Trophoblast cell (in vitro differentiated cells and primary cell): ENCODE measurements at regions not wholly inside any gene's neighbourhood (a gene's known extent, or its start where the extent isn't known, plus 50 kb on each side); places are given as distances from the start of the nearest gene placed in this dataset.

Source experiments
- DNase-seq, 2 donors: peaks; one replicate each; pipeline ENCODE4 v3.0.0-alpha.2; 2016
- H2AFZ ChIP-seq: 2 replicates; pipeline ENCODE4 v1.6.1; 2013; ENCODE audit warnings: low read length, moderate library complexity, mild to moderate bottlenecking; ENCODE audit not compliant: insufficient read depth, poor library complexity
- H2AK5ac ChIP-seq: 2 replicates; pipeline ENCODE4 v1.6.1; 2013; ENCODE audit warnings: mild to moderate bottlenecking, low read length
- H2BK120ac ChIP-seq: 2 replicates; pipeline ENCODE4 v1.6.1; 2013; ENCODE audit warnings: low read length, mild to moderate bottlenecking, moderate library complexity; ENCODE audit not compliant: insufficient read depth, poor library complexity
- H2BK12ac ChIP-seq: 2 replicates; pipeline ENCODE4 v1.6.1; 2013; ENCODE audit warnings: mild to moderate bottlenecking, low read length, moderate library complexity
- H2BK5ac ChIP-seq: 2 replicates; pipeline ENCODE4 v1.6.1; 2013; ENCODE audit warnings: low read length, low read depth, moderate library complexity, mild to moderate bottlenecking; ENCODE audit not compliant: poor library complexity
- H3K14ac ChIP-seq: 2 replicates; pipeline ENCODE4 v1.6.1; 2013; ENCODE audit warnings: mild to moderate bottlenecking, low read length
- H3K18ac ChIP-seq: 2 replicates; pipeline ENCODE4 v1.6.1; 2013; ENCODE audit warnings: mild to moderate bottlenecking, low read length
- H3K23ac ChIP-seq: 2 replicates; pipeline ENCODE4 v1.6.1; 2013; ENCODE audit warnings: low read length
- H3K27ac ChIP-seq: 2 replicates; pipeline ENCODE4 v1.5.1; 2013; ENCODE audit warnings: low read depth, mild to moderate bottlenecking, inconsistent platforms, low read length, moderate library complexity
- H3K27me3 ChIP-seq: 2 replicates; pipeline ENCODE4 v1.6.1; 2013; ENCODE audit warnings: inconsistent platforms, mild to moderate bottlenecking, low read length, moderate library complexity; ENCODE audit not compliant: insufficient read depth
- H3K36me3 ChIP-seq, 2 experiments: 1 replicate in 1 of 2; 2 replicates in 1 of 2; pipeline ENCODE4 v1.6.1; 2013; ENCODE audit warnings: low read length in 2 of 2, mild to moderate bottlenecking in 2 of 2, moderate library complexity in 1 of 2; ENCODE audit not compliant: insufficient read depth in 2 of 2, control insufficient read depth in 1 of 2
- H3K4ac ChIP-seq: 2 replicates; pipeline ENCODE4 v1.6.1; 2013; ENCODE audit warnings: low read depth, mild to moderate bottlenecking, low read length, moderate library complexity
- H3K4me1 ChIP-seq, 2 experiments: 1 replicate in 1 of 2; 2 replicates in 1 of 2; pipeline ENCODE4 v1.6.1; 2013; ENCODE audit warnings: low read length in 2 of 2, mild to moderate bottlenecking in 2 of 2, moderate library complexity in 1 of 2; ENCODE audit not compliant: insufficient read depth in 2 of 2, control insufficient read depth in 1 of 2
- H3K4me2 ChIP-seq: 2 replicates; pipeline ENCODE4 v1.6.1; 2013; ENCODE audit warnings: inconsistent platforms, mild to moderate bottlenecking, low read length, moderate library complexity
- H3K4me3 ChIP-seq: 2 replicates; pipeline ENCODE4 v1.5.1; 2013; ENCODE audit warnings: mild to moderate bottlenecking, low read depth, low read length, inconsistent platforms
- H3K79me1 ChIP-seq: one replicate; pipeline ENCODE4 v1.6.1; 2013; ENCODE audit warnings: low read length
- H3K79me2 ChIP-seq: 2 replicates; pipeline ENCODE4 v1.6.1; 2013; ENCODE audit warnings: low read length, mild to moderate bottlenecking; ENCODE audit not compliant: control insufficient read depth, insufficient read depth, poor library complexity
- H3K9ac ChIP-seq: 2 replicates; pipeline ENCODE4 v1.6.1; 2013; ENCODE audit warnings: mild to moderate bottlenecking, low read length
- H3K9me3 ChIP-seq: 2 replicates; pipeline ENCODE4 v1.6.1; 2013; ENCODE audit warnings: low read depth, mild to moderate bottlenecking, control low read depth, inconsistent platforms, low read length; ENCODE audit not compliant: insufficient read depth
- H4K12ac ChIP-seq: 2 replicates; pipeline ENCODE4 v1.6.1; 2013; ENCODE audit warnings: low read depth, mild to moderate bottlenecking, low read length, moderate library complexity
- H4K8ac ChIP-seq: 2 replicates; pipeline ENCODE4 v1.6.1; 2013; ENCODE audit warnings: low read depth, mild to moderate bottlenecking, low read length, moderate library complexity
- H4K91ac ChIP-seq: one replicate; pipeline ENCODE4 v1.6.1; 2013; ENCODE audit warnings: low read depth, mild to moderate bottlenecking, low read length, moderate library complexity
- WGBS: extraction: QIAGEN DNeasy Blood & Tissue Kit; methylation state at CpG from one replicate; pipeline ENCODE4 v1.1.7; 2013; ENCODE audit warnings: missing lambda C conversion rate; ENCODE audit not compliant: insufficient read length, insufficient coverage; ENCODE audit errors: extremely low coverage; 5-methylcytosine and 5-hydroxymethylcytosine counted together

- Histone ChIP-seq H3K4me1 (peaks cover 2% of the 10 kb centered on the region in 2 experiments), H3K9ac (no peak overlapping the region), H3K27me3 (no peaks in the 10 kb centered on the region), H2AFZ (no peak overlapping the region), H4K8ac (no peak overlapping the region), H2AK5ac (no peak overlapping the region), H4K12ac (no peak overlapping the region), H2BK120ac (no peak overlapping the region), H3K27ac (no peak overlapping the region), H3K18ac (no peak overlapping the region), H3K14ac (no peak overlapping the region), H2BK5ac (no peak overlapping the region), H3K79me1 (no peaks in the 10 kb centered on the region), H3K4me2 (no peak overlapping the region), H2BK12ac (no peak overlapping the region), H3K4ac (no peak overlapping the region), H3K4me3 (no peak overlapping the region), H4K91ac (no peak overlapping the region), H3K23ac (no peak overlapping the region), H3K9me3 (no peaks in the 10 kb centered on the region), H3K79me2 (no peaks in the 10 kb centered on the region), H3K36me3 (no peaks in the 10 kb centered on the region)
- no peak for DNase-seq
- no CpG with 5 or more reads among the region's 1 CpG for WGBS
Observed at GRCh38 chr4:71194454-71194853, 144.4 kb upstream of the SLC4A4 start.

GRCh38 chr4:71195924-71196323 lies 142.9 kb upstream of the SLC4A4 start:
- Histone ChIP-seq H4K8ac (no peak overlapping the region), H4K91ac (no peak overlapping the region), H2BK12ac (no peak overlapping the region), H3K36me3 (no peaks in the 10 kb centered on the region), H3K27ac (peak overlapping the region; percentile 63), H2BK120ac (no peak overlapping the region), H3K27me3 (no peaks in the 10 kb centered on the region), H2AK5ac (no peak overlapping the region), H3K18ac (no peak overlapping the region), H3K79me1 (no peaks in the 10 kb centered on the region), H2BK5ac (no peak overlapping the region), H3K23ac (no peak overlapping the region), H2AFZ (no peak overlapping the region), H3K14ac (no peak overlapping the region), H3K79me2 (no peaks in the 10 kb centered on the region), H3K4me1 (peaks cover 2% of the 10 kb centered on the region in 2 experiments), H4K12ac (no peak overlapping the region), H3K4ac (no peak overlapping the region), H3K4me3 (no peak overlapping the region), H3K9ac (no peak overlapping the region), H3K9me3 (no peaks in the 10 kb centered on the region), H3K4me2 (peak overlapping the region; percentile 23)
- WGBS = no CpG with 5 or more reads among the region's 4 CpGs
- DNase-seq = peak; percentile 57 to 82

DNA sequence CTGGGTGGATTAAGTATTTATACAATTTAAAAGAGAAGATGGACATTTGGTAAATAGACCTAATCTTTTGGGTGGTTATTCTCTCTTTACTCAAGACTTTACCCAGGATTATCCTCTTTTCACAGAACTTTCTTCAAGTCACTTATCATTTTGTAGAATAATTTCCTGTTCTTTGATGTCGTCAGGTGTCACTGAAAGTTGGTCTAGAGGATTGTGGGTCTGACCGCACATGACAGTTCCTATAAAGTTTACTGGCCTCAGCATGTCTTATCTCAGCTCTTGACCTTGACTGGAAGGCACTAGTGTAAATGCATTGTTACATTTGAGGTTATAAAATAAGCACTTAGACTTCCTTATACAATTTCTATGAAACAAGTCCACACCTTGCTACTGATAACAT lies 139.9 kb upstream of the SLC4A4 start:
- Histone ChIP-seq H3K23ac (no peak overlapping the region), H4K12ac (no peak overlapping the region), H2BK12ac (no peak overlapping the region), H3K79me2 (no peaks in the 10 kb centered on the region), H2BK120ac (no peak overlapping the region), H3K14ac (no peak overlapping the region), H2AFZ (no peak overlapping the region), H3K18ac (no peak overlapping the region), H3K4me3 (no peak overlapping the region), H3K36me3 (no peaks in the 10 kb centered on the region), H3K4ac (no peak overlapping the region), H3K4me1 (peaks cover 2% of the 10 kb centered on the region in 2 experiments), H2AK5ac (no peak overlapping the region), H3K9ac (no peak overlapping the region), H2BK5ac (no peak overlapping the region), H3K9me3 (no peaks in the 10 kb centered on the region), H4K91ac (no peak overlapping the region), H3K79me1 (no peaks in the 10 kb centered on the region), H3K27me3 (no peaks in the 10 kb centered on the region), H4K8ac (no peak overlapping the region), H3K27ac (no peak overlapping the region), H3K4me2 (no peak overlapping the region)
- no peak for DNase-seq
- WGBS = no CpG with 5 or more reads among the region's 2 CpGs

DNA sequence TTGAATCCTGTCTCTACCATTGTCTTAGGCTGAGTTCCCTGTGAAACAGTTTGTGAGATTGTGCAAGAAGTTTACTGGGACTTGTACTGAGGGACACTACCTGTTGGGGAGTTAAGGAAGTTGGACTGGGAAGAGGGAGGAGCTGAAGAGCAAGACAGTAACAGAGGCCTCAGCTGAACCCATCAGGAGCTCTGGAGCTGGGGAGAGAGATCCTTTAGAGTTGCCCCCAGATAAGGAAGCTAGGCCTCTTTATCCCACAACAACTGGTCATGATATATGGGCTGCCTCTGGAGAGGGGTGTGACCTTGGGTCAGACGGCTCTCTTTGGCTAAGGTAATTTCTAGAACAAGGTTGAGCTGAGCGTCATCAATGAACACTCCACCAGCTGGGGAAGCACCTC lies 137.8 kb upstream of the SLC4A4 start:
- Histone ChIP-seq H3K23ac (no peak overlapping the region), H2AK5ac (no peak overlapping the region), H3K4me1 (peaks cover 2 to 3% of the 10 kb centered on the region in 2 experiments), H3K27ac (no peak overlapping the region), H4K8ac (no peak overlapping the region), H3K36me3 (no peaks in the 10 kb centered on the region), H4K91ac (no peak overlapping the region), H3K4me3 (no peak overlapping the region), H3K4ac (no peak overlapping the region), H2BK5ac (no peak overlapping the region), H3K9ac (no peak overlapping the region), H2AFZ (no peak overlapping the region), H2BK120ac (no peak overlapping the region), H3K79me1 (no peaks in the 10 kb centered on the region), H3K9me3 (no peaks in the 10 kb centered on the region), H3K4me2 (no peak overlapping the region), H4K12ac (no peak overlapping the region), H3K14ac (no peak overlapping the region), H3K79me2 (no peaks in the 10 kb centered on the region), H3K27me3 (no peaks in the 10 kb centered on the region), H3K18ac (no peak overlapping the region), H2BK12ac (no peak overlapping the region)
- DNase-seq = no peak
- WGBS = no CpG with 5 or more reads among the region's 2 CpGs
